ENCODE measurements at regions not wholly inside any gene's neighbourhood (a gene's known extent, or its start where the extent isn't known, plus 50 kb on each side); places are given as distances from the start of the nearest gene placed in this dataset.

GRCh38 chr14:44165936-44166335, 341.1 kb downstream of the FSCB start:
- no peaks in the 10 kb centered on the region for H3K36me3 ChIP-seq
- H3K27ac ChIP-seq: no peak overlapping the region
- H3K9me3 ChIP-seq: no peaks in the 10 kb centered on the region
- ATAC-seq: no peak
- TF ChIP-seq, protein P1, sequence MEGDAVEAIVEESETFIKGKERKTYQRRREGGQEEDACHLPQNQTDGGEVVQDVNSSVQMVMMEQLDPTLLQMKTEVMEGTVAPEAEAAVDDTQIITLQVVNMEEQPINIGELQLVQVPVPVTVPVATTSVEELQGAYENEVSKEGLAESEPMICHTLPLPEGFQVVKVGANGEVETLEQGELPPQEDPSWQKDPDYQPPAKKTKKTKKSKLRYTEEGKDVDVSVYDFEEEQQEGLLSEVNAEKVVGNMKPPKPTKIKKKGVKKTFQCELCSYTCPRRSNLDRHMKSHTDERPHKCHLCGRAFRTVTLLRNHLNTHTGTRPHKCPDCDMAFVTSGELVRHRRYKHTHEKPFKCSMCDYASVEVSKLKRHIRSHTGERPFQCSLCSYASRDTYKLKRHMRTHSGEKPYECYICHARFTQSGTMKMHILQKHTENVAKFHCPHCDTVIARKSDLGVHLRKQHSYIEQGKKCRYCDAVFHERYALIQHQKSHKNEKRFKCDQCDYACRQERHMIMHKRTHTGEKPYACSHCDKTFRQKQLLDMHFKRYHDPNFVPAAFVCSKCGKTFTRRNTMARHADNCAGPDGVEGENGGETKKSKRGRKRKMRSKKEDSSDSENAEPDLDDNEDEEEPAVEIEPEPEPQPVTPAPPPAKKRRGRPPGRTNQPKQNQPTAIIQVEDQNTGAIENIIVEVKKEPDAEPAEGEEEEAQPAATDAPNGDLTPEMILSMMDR (IDR thresholded peaks at IDR 0.05): no peak
- WGBS, 2 donors (ENCODE audit: low coverage in 1 of 2): 20 to 29% methylated on average over 3 of the region's 3 CpGs
- H3K4me3 ChIP-seq: no peak overlapping the region
- H3K4me1 ChIP-seq: no peaks in the 10 kb centered on the region
- no peaks in the 10 kb centered on the region for H3K27me3 ChIP-seq

- Histone ChIP-seq H3K36me3 (no peaks in the 10 kb centered on the region), H3K27ac (no peak overlapping the region), H3K4me1 (no peaks in the 10 kb centered on the region), H3K27me3 (no peaks in the 10 kb centered on the region), H3K4me3 (no peak overlapping the region), H3K9me3 (no peaks in the 10 kb centered on the region)
- TF ChIP-seq EP300 (IDR thresholded peaks at IDR 0.05) (no peak), POLR2A (IDR thresholded peaks at IDR 0.05) (no peak), POLR2AphosphoS5 (IDR thresholded peaks at IDR 0.05) (no peak)
- TF ChIP-seq, protein P1 (IDR thresholded peaks at IDR 0.05): no peak
- WGBS, 2 donors (ENCODE audit: low coverage in 1 of 2): 0 to 22% methylated on average over 1 of the region's 1 CpG
- ATAC-seq: no peak
Observed at GRCh38 chr14:44165286-44165685, 341.8 kb downstream of the FSCB start.

- Histone ChIP-seq H3K27ac (no peak overlapping the region), H3K4me1 (no peaks in the 10 kb centered on the region), H3K4me3 (no peak overlapping the region), H3K36me3 (no peaks in the 10 kb centered on the region), H3K9me3 (no peaks in the 10 kb centered on the region), H3K27me3 (no peaks in the 10 kb centered on the region)
- WGBS, 2 donors (ENCODE audit: low coverage in 1 of 2): 50 to 71% methylated on average over 2 of the region's 2 CpGs
- no peak for TF ChIP-seq POLR2AphosphoS5 (IDR thresholded peaks at IDR 0.05)
- TF ChIP-seq POLR2A (IDR thresholded peaks at IDR 0.05): no peak
- TF ChIP-seq, protein P1 (IDR thresholded peaks at IDR 0.05): no peak
- no peak for TF ChIP-seq EP300 (IDR thresholded peaks at IDR 0.05)
- no peak for ATAC-seq
Observed at GRCh38 chr14:44163946-44164345, 343.1 kb downstream of the FSCB start.

GRCh38 chr14:44162197-44162596, 344.9 kb downstream of the FSCB start:
- ATAC-seq: no peak
- Histone ChIP-seq H3K27me3 (no peaks in the 10 kb centered on the region), H3K4me1 (no peaks in the 10 kb centered on the region), H3K9me3 (no peaks in the 10 kb centered on the region), H3K36me3 (no peaks in the 10 kb centered on the region), H3K4me3 (no peak overlapping the region), H3K27ac (no peak overlapping the region)
- 77 to 87% methylated on average over 4 to 5 of the region's 5 CpGs for WGBS, 2 donors (ENCODE audit: low coverage in 1 of 2)
- no peak for TF ChIP-seq POLR2AphosphoS5 (IDR thresholded peaks at IDR 0.05)
- TF ChIP-seq EP300 (IDR thresholded peaks at IDR 0.05): no peak
- no peak for TF ChIP-seq POLR2A (IDR thresholded peaks at IDR 0.05)
- TF ChIP-seq, protein P1 (IDR thresholded peaks at IDR 0.05): no peak

GRCh38 chr14:44154874-44155273, 352.2 kb downstream of the FSCB start:
- Histone ChIP-seq H3K4me3 (no peak overlapping the region), H3K36me3 (no peaks in the 10 kb centered on the region), H3K27ac (no peak overlapping the region), H3K27me3 (no peaks in the 10 kb centered on the region), H3K9me3 (peaks cover 0 to 20% (median 0%) of the 10 kb centered on the region in 3 donors), H3K4me1 (no peaks in the 10 kb centered on the region)
- TF ChIP-seq, protein P1 (IDR thresholded peaks at IDR 0.05): no peak
- TF ChIP-seq POLR2A (IDR thresholded peaks at IDR 0.05): no peak
- TF ChIP-seq POLR2AphosphoS5 (IDR thresholded peaks at IDR 0.05): no peak
- no peak for TF ChIP-seq EP300 (IDR thresholded peaks at IDR 0.05)
- ATAC-seq: no peak

All from gastroesophageal sphincter (tissue), 4 donors.